Uterus (tissue), 2 donors: ENCODE measurements at regions not wholly inside any gene's neighbourhood (a gene's known extent, or its start where the extent isn't known, plus 50 kb on each side); places are given as distances from the start of the nearest gene placed in this dataset.
"Not testable (repeated sequence)": the region's sequence is repeated elsewhere in the genome, so short reads cannot be mapped to it uniquely, and the experiment has no call there.

Experiments
- CTCF ChIP-seq, 4 experiments: fragments of 200-600 bp in 2 of 4; fragments of 450-650 bp in 2 of 4; sonication (generic) in 2 of 4; IDR thresholded peaks; one replicate each; pipeline ENCODE4 v1.5.1; 2016 to 2019; ENCODE audit warnings: antibody characterized with exemption in 4 of 4, mild to moderate bottlenecking in 2 of 4, moderate library complexity in 1 of 4
- POLR2A ChIP-seq, 2 donors: fragments of 450-650 bp; IDR thresholded peaks; one replicate each; pipeline ENCODE4 v1.6.1; 2016; ENCODE audit warnings: antibody characterized with exemption in 2 of 2, mild to moderate bottlenecking in 1 of 2, moderate library complexity in 1 of 2

- not testable (repeated sequence) for TF ChIP-seq POLR2A, CTCF (IDR thresholded peaks at IDR 0.05)
Observed at GRCh38 chr4:87924146-87924545, 51.4 kb upstream of the SPP1 start.
